ENCODE measurements at regions not wholly inside any gene's neighbourhood (a gene's known extent, or its start where the extent isn't known, plus 50 kb on each side); places are given as distances from the start of the nearest gene placed in this dataset.

DNA sequence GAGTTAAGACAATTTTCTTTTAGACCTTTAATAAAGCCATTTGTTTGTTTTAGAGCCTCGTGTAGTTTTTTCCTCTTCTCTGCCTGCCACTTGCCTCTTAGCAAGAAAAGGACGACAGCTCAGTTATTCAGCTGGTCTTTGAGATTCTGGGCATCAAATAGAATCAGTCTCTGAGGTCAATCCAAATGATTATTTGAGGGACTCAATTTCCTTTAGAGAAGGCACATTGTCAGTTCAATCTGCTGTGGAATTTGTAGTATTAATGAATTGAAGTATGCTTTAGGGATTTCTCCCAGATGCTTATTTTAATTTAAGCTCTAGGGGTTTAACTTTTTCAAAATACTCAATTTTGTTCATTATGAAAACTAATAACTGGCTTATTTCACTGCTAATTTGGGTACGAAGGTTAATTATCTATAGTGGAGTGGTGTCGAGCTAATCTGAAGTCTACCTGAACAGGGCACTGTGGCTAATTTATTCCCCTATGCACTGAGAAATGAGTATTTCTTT lies 841.2 kb upstream of the AUTS2 start:
- Histone ChIP-seq H3K9ac (ENCODE audit: low read length) (no peak overlapping the region), H3K9me2 (replicated peaks; ENCODE audit: insufficient read depth, low read length) (no peaks in the 10 kb centered on the region), H3F3A (ENCODE audit: insufficient read depth, low read length) (no peaks in the 10 kb centered on the region), H3K9me3 (replicated peaks; ENCODE audit: insufficient read depth, low read length) (no peaks in the 10 kb centered on the region), H3K4me2 (ENCODE audit: low read depth, low read length) (no peak overlapping the region), H2AFZ (ENCODE audit: low read length) (no peak overlapping the region), H3K4me3 (ENCODE audit: low read length) (no peak overlapping the region), H3K4me1 (ENCODE audit: low read length) (no peaks in the 10 kb centered on the region), H4K20me1 (ENCODE audit: insufficient read depth, low read length) (no peaks in the 10 kb centered on the region), H3K79me2 (ENCODE audit: low read length) (no peaks in the 10 kb centered on the region), H3K36me3 (replicated peaks; ENCODE audit: insufficient read depth, low read length) (no peaks in the 10 kb centered on the region), H3K27me3 (replicated peaks; ENCODE audit: insufficient read depth, low read length) (no peaks in the 10 kb centered on the region), H3K27ac (ENCODE audit: low read length) (no peak overlapping the region)
- no peak for DNase-seq
- TF ChIP-seq, protein P1, sequence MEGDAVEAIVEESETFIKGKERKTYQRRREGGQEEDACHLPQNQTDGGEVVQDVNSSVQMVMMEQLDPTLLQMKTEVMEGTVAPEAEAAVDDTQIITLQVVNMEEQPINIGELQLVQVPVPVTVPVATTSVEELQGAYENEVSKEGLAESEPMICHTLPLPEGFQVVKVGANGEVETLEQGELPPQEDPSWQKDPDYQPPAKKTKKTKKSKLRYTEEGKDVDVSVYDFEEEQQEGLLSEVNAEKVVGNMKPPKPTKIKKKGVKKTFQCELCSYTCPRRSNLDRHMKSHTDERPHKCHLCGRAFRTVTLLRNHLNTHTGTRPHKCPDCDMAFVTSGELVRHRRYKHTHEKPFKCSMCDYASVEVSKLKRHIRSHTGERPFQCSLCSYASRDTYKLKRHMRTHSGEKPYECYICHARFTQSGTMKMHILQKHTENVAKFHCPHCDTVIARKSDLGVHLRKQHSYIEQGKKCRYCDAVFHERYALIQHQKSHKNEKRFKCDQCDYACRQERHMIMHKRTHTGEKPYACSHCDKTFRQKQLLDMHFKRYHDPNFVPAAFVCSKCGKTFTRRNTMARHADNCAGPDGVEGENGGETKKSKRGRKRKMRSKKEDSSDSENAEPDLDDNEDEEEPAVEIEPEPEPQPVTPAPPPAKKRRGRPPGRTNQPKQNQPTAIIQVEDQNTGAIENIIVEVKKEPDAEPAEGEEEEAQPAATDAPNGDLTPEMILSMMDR (IDR thresholded peaks at IDR 0.05; ENCODE audit: low read length), result no peak
- TF ChIP-seq EZH2 (optimal IDR thresholded peaks at IDR 0.05; ENCODE audit: low read depth, low read length) (no peak), EZH2phosphoT487 (IDR thresholded peaks at IDR 0.05; ENCODE audit: low read length) (no peak)

DNA sequence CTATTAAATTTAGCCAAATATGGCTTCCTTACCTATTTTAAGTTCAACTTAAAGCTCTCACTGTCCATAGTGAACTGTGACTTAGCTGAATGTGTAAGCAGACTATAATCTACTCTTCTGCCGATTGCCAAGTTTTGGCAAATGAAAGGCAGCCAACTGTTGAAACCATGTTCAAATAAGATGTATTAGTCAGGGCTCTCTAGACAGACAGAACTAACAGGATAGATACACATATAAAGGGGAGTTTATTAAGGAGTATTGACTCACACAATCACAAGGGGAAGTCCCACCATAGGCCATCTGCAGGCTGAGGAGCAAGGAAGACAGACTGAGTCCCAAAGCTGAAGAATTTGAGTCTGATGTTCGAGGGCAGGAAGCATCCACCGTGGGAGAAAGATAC lies 837.7 kb upstream of the AUTS2 start:
- Histone ChIP-seq H4K20me1 (ENCODE audit: insufficient read depth, low read length) (no peaks in the 10 kb centered on the region), H2AFZ (ENCODE audit: low read length) (no peak overlapping the region), H3K4me1 (ENCODE audit: low read length) (no peaks in the 10 kb centered on the region), H3K4me2 (ENCODE audit: low read depth, low read length) (no peak overlapping the region), H3K79me2 (ENCODE audit: low read length) (no peaks in the 10 kb centered on the region), H3K36me3 (replicated peaks; ENCODE audit: insufficient read depth, low read length) (no peaks in the 10 kb centered on the region), H3K4me3 (ENCODE audit: low read length) (no peak overlapping the region), H3F3A (ENCODE audit: insufficient read depth, low read length) (no peaks in the 10 kb centered on the region), H3K27ac (ENCODE audit: low read length) (no peak overlapping the region), H3K9ac (ENCODE audit: low read length) (no peak overlapping the region), H3K27me3 (replicated peaks; ENCODE audit: insufficient read depth, low read length) (no peaks in the 10 kb centered on the region), H3K9me2 (replicated peaks; ENCODE audit: insufficient read depth, low read length) (no peaks in the 10 kb centered on the region), H3K9me3 (replicated peaks; ENCODE audit: insufficient read depth, low read length) (no peaks in the 10 kb centered on the region)
- no peak for DNase-seq
- TF ChIP-seq, protein P1 (IDR thresholded peaks at IDR 0.05; ENCODE audit: low read length), result no peak
- TF ChIP-seq EZH2 (optimal IDR thresholded peaks at IDR 0.05; ENCODE audit: low read depth, low read length), result no peak
- no peak for TF ChIP-seq EZH2phosphoT487 (IDR thresholded peaks at IDR 0.05; ENCODE audit: low read length)

DNA sequence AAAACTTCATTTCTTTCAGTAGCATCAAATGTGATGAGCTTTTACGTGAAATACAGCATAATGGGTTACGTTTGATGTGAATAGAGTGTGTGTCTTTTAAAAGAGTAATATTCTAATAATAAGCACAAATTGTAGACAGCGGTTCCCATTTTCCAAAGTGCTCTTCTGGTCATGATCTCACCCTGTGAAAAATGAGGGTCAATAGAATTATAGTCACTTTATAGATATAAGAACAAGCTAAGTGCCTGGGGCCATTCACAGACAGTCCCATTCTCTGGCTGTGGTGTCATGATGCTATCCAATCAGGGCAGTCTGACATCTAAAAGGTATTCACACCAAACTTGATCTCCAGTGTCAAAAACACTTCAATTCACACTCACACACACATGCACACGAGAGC lies 830.8 kb upstream of the AUTS2 start:
- no peaks in the 10 kb centered on the region for H3K27me3 ChIP-seq (replicated peaks; ENCODE audit: insufficient read depth, low read length)
- no peaks in the 10 kb centered on the region for H3K79me2 ChIP-seq (ENCODE audit: low read length)
- H3K4me1 ChIP-seq (ENCODE audit: low read length), result no peaks in the 10 kb centered on the region
- no peaks in the 10 kb centered on the region for H3K9me3 ChIP-seq (replicated peaks; ENCODE audit: insufficient read depth, low read length)
- H2AFZ ChIP-seq (ENCODE audit: low read length), result no peak overlapping the region
- H3K9me2 ChIP-seq (replicated peaks; ENCODE audit: insufficient read depth, low read length), result no peaks in the 10 kb centered on the region
- H3K36me3 ChIP-seq (replicated peaks; ENCODE audit: insufficient read depth, low read length), result no peaks in the 10 kb centered on the region
- TF ChIP-seq EZH2phosphoT487 (IDR thresholded peaks at IDR 0.05; ENCODE audit: low read length) (no peak), EZH2 (optimal IDR thresholded peaks at IDR 0.05; ENCODE audit: low read depth, low read length) (no peak)
- TF ChIP-seq, protein P1 (IDR thresholded peaks at IDR 0.05; ENCODE audit: low read length), result no peak
- DNase-seq, result no peak
- no peak overlapping the region for H3K4me2 ChIP-seq (ENCODE audit: low read depth, low read length)
- H4K20me1 ChIP-seq (ENCODE audit: insufficient read depth, low read length), result no peaks in the 10 kb centered on the region
- no peak overlapping the region for H3K27ac ChIP-seq (ENCODE audit: low read length)
- no peak overlapping the region for H3K4me3 ChIP-seq (ENCODE audit: low read length)
- no peak overlapping the region for H3K9ac ChIP-seq (ENCODE audit: low read length)
- H3F3A ChIP-seq (ENCODE audit: insufficient read depth, low read length), result no peaks in the 10 kb centered on the region
